CD4-positive, alpha-beta memory T cell (primary cell): ENCODE measurements at regions not wholly inside any gene's neighbourhood (a gene's known extent, or its start where the extent isn't known, plus 50 kb on each side); places are given as distances from the start of the nearest gene placed in this dataset.

Experiments used
- CTCF ChIA-PET: fragments of 350-600 bp; sonication (Branson Sonifier 250); formaldehyde crosslinking; loops from one replicate; lab custom pipeline; 2021; ENCODE audit warnings: inconsistent platforms; ENCODE audit not compliant: partially characterized antibody; lab: Charles Lee
- POLR2A ChIA-PET: fragments of 350-600 bp; sonication (Branson Sonifier 250); formaldehyde crosslinking; loops from one replicate; lab custom pipeline; 2021; ENCODE audit not compliant: partially characterized antibody; lab: Charles Lee
- DNase-seq, 5 donors: peaks; one replicate each; pipeline versions ENCODE4 v3.0.0 to v3.0.0-alpha.2; 2020 to 2022; ENCODE audit warnings: mixed read lengths in 1 of 5
- H3K27ac ChIP-seq: one replicate; pipeline ENCODE4 v1.7.0; 2013; ENCODE audit warnings: low read depth, low read length
- H3K27me3 ChIP-seq: 2 replicates; pipeline ENCODE4 v1.7.0; 2013; ENCODE audit warnings: mild to moderate bottlenecking, low read length, moderate library complexity; ENCODE audit not compliant: insufficient read depth
- H3K36me3 ChIP-seq: 2 replicates; pipeline ENCODE4 v1.7.0; 2013; ENCODE audit warnings: mild to moderate bottlenecking, low read length, moderate library complexity; ENCODE audit not compliant: insufficient read depth
- H3K4me1 ChIP-seq: 2 replicates; pipeline ENCODE4 v1.7.0; 2013; ENCODE audit warnings: mild to moderate bottlenecking, low read length, moderate library complexity; ENCODE audit not compliant: insufficient read depth
- H3K4me3 ChIP-seq, 2 donors: one replicate each; pipeline ENCODE4 v1.7.0; 2013; ENCODE audit warnings: low read length in 2 of 2, mild to moderate bottlenecking in 1 of 2
- H3K9me3 ChIP-seq, 2 donors: one replicate each; pipeline ENCODE4 v1.7.0; 2013; ENCODE audit warnings: low read length in 2 of 2, control low read depth in 1 of 2; ENCODE audit not compliant: control insufficient read depth in 1 of 2
- H3K27ac Mint-ChIP-seq, 7 donors: one replicate each; pipeline ENCODE4 v1.8.0; 2020 to 2021; ENCODE audit warnings: mixed read lengths in 7 of 7, mild to moderate bottlenecking in 6 of 7, inconsistent platforms in 3 of 7, moderate library complexity in 3 of 7
- H3K27me3 Mint-ChIP-seq, 2 donors: one replicate each; pipeline ENCODE4 v1.8.0; 2020 to 2021; ENCODE audit warnings: mixed read lengths in 2 of 2
- H3K36me3 Mint-ChIP-seq, 2 donors: one replicate each; pipeline ENCODE4 v1.8.0; 2020 to 2021; ENCODE audit warnings: mixed read lengths in 2 of 2, inconsistent platforms in 1 of 2, mild to moderate bottlenecking in 1 of 2
- H3K4me1 Mint-ChIP-seq, 4 donors: one replicate each; pipeline ENCODE4 v1.8.0; 2020 to 2021; ENCODE audit warnings: mixed read lengths in 4 of 4, mild to moderate bottlenecking in 1 of 4
- H3K4me3 Mint-ChIP-seq, 8 donors: one replicate each; pipeline ENCODE4 v1.8.0; 2020 to 2021; ENCODE audit warnings: mixed read lengths in 8 of 8, mild to moderate bottlenecking in 7 of 8, moderate library complexity in 6 of 8, inconsistent platforms in 3 of 8
- H3K9me3 Mint-ChIP-seq, 8 donors: one replicate each; pipeline ENCODE4 v1.8.0; 2020 to 2021; ENCODE audit warnings: mixed read lengths in 8 of 8, mild to moderate bottlenecking in 5 of 8, inconsistent platforms in 3 of 8, moderate library complexity in 1 of 8
- intact Hi-C: fragments of 100-400 bp; cut with micrococcal nuclease; formaldehyde crosslinking; loops from one replicate; pipeline ENCODE4 v1.15.1; 2023

DNA sequence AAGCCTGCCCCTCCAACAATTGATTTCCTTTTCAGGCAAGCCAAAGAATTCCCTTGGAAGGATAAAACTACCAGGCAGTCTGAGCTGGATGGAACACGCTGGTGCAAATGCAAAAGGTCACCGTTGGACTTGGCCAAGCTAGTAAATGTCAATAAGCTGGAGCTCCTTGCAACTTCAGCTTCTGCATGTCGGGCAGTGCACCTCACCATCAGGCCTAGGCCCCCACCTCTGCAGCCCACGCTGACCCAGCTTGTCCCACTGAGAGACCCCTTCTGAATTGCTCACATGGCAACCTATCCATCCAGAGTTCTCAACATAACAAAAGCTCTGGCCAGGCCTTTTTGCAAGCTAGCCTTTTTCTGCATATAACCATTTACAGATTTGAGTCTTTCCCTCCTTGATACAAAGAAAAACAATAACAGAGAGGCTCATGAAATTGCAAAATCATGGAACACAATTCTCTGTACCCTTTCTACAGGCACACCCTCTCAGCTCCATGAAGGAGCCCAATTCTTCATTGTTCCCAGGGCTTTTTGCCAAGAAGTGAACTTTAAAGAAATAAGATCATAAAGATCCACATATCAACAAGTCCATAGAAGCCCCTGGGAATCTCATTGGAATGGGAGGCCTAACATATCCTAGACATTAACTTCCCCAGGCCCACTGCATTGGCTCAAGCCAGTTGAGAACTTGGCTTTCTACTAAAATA lies 123.9 kb upstream of the SLIT3 start:
- POLR2A ChIA-PET: no interaction called here
- no peaks in the 10 kb centered on the region for H3K9me3 Mint-ChIP-seq

DNA sequence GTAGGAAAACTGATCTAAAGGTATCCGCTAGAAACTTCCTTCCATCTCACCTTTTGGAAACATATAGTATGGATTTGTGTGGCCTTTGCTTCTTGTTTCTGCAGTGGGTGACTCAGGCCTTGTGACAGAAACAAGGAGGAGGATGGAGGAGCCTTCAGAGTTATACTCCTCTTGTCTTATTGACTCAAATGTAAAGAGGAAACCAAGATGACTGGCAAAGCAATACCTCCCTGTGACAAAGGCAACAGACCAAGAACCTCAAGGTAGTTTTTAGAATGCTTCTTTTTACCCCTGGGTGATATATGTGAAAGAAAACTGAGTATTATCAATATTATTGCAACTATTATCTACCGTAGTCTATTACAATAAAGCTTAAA lies 123.3 kb upstream of the SLIT3 start:
- H3K9me3 Mint-ChIP-seq: no peaks in the 10 kb centered on the region
- CTCF ChIA-PET: interaction anchor here (1.7 kb wide), 1 partner anchor 12 kb away, joined by 3 read pairs; no protein-coding TSS in a partner anchor
- Histone ChIP-seq H3K9me3 (no peaks in the 10 kb centered on the region), H3K27me3 (no peaks in the 10 kb centered on the region), H3K4me1 (no peaks in the 10 kb centered on the region), H3K27ac (no peak overlapping the region), H3K4me3 (no peak overlapping the region), H3K36me3 (no peaks in the 10 kb centered on the region)
- intact Hi-C loops: no loop called here
- H3K36me3 Mint-ChIP-seq: no peaks in the 10 kb centered on the region
- DNase-seq: no peak
- no peak overlapping the region for H3K4me3 Mint-ChIP-seq
- POLR2A ChIA-PET: no interaction called here
- peaks cover 4 to 5% of the 10 kb centered on the region in 2 donors for H3K27me3 Mint-ChIP-seq
- H3K4me1 Mint-ChIP-seq: no peaks in the 10 kb centered on the region
- no peak overlapping the region for H3K27ac Mint-ChIP-seq

More for the DNA sequence above, 123.9 kb upstream of the SLIT3 start:
- intact Hi-C loops: no loop called here
- H3K27ac Mint-ChIP-seq: no peak overlapping the region
- no peaks in the 10 kb centered on the region for H3K27me3 ChIP-seq
- no peaks in the 10 kb centered on the region for H3K36me3 ChIP-seq
- CTCF ChIA-PET: interaction anchor here (1.7 kb wide), 1 partner anchor 13 kb away, joined by 3 read pairs; no protein-coding TSS in a partner anchor
- H3K27ac ChIP-seq: no peak overlapping the region
- H3K4me3 Mint-ChIP-seq: no peak overlapping the region
- DNase-seq: no peak
- no peaks in the 10 kb centered on the region for H3K4me1 ChIP-seq
- H3K4me1 Mint-ChIP-seq: no peaks in the 10 kb centered on the region
- H3K36me3 Mint-ChIP-seq: no peaks in the 10 kb centered on the region
- no peaks in the 10 kb centered on the region for H3K9me3 ChIP-seq
- H3K27me3 Mint-ChIP-seq: peaks cover 4 to 5% of the 10 kb centered on the region in 2 donors
- no peak overlapping the region for H3K4me3 ChIP-seq

DNA sequence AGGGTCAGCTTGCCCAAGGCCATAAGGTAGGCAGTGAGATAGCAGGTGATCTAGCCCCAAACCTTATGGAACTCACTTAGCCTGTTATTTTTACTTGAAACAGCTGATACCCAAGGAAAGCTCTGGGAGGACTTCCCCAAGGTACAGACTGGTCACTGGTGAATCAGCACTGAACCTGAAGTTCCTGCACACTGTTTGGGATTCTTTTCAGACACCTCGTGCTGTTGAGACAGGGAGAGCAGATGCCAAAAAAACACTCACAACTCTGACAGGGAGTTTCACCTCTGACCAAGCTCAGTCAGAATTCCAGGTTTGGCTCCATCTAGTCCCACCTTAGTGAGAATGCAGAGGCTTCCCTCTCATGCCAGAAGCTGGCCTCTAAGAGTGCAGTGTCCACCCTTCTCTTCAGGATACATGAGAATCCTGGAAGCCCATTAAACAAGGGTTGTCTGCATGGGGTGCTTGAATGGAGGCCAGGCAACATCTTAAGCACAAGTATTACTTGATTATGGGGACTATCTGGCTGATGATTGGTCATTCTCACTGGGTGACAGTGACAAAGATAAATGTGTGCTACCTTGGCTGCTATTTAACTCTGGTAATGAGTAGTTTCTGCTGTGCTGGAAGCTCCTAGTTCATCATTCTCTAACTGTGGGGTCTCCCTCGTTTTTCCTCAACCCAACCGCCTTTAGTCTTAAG lies 122.8 kb upstream of the SLIT3 start:
- Mint-ChIP-seq H3K27ac (no peak overlapping the region), H3K36me3 (no peaks in the 10 kb centered on the region), H3K27me3 (peaks cover 4 to 5% of the 10 kb centered on the region in 2 donors), H3K4me3 (no peak overlapping the region), H3K4me1 (no peaks in the 10 kb centered on the region), H3K9me3 (no peaks in the 10 kb centered on the region)
- ChIA-PET POLR2A (no interaction called here), CTCF (no interaction called here)
- intact Hi-C loops: no loop called here
- DNase-seq: no peak
- Histone ChIP-seq H3K36me3 (no peaks in the 10 kb centered on the region), H3K4me1 (no peaks in the 10 kb centered on the region), H3K9me3 (no peaks in the 10 kb centered on the region), H3K27me3 (no peaks in the 10 kb centered on the region), H3K4me3 (no peak overlapping the region), H3K27ac (no peak overlapping the region)

DNA sequence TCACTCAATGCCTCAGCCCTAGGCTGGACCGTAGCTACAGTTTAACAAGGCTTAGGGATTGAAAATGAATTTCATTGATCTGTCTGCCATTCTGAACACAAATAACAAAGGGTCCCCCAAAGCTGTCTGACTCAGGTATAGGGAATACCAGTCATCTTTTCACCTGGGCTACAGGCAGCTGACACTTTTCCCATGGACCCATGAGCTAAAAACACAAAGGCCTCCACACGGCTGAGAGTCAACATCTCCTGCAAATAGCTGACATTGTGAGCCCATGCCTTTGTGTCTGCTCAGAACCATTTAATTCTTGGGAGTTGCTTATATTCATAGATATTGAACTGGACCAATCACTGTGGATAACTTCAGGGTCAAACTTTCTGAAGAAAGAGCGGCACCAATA lies 121.1 kb upstream of the SLIT3 start:
- POLR2A ChIA-PET: no interaction called here
- H3K9me3 Mint-ChIP-seq: peaks cover 0 to 2% (median 0%) of the 10 kb centered on the region in 8 donors

DNA sequence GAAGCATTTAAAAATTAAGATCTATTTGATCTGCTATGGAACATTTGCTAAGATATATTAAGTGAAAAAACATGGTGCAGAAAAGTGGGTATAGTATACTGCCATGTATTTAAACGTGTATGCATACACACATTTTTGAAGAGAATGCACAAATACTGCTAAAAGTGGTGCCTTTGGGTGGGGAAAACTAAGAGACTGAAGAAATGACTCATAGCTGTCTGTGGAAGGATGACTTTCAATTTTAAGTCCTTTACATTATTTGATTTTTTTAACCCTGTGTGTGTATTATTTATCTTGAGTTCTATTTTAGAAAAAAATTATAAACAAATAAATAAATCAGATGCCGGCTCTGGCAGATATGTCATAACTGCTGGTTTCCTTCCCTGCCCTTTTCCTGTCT lies 120.7 kb upstream of the SLIT3 start:
- peaks cover 0 to 2% (median 0%) of the 10 kb centered on the region in 8 donors for H3K9me3 Mint-ChIP-seq
- Histone ChIP-seq H3K4me1 (no peaks in the 10 kb centered on the region), H3K4me3 (no peak overlapping the region), H3K9me3 (no peaks in the 10 kb centered on the region), H3K36me3 (no peaks in the 10 kb centered on the region), H3K27ac (no peak overlapping the region), H3K27me3 (no peaks in the 10 kb centered on the region)
- ChIA-PET CTCF (no interaction called here), POLR2A (no interaction called here)
- DNase-seq: no peak
- H3K27ac Mint-ChIP-seq: no peak overlapping the region
- H3K27me3 Mint-ChIP-seq: peaks cover 4 to 5% of the 10 kb centered on the region in 2 donors
- no peaks in the 10 kb centered on the region for H3K4me1 Mint-ChIP-seq
- no peak overlapping the region for H3K4me3 Mint-ChIP-seq
- H3K36me3 Mint-ChIP-seq: no peaks in the 10 kb centered on the region
- intact Hi-C loops: no loop called here

More for the DNA sequence above, 121.1 kb upstream of the SLIT3 start:
- H3K27me3 Mint-ChIP-seq: peaks cover 4 to 5% of the 10 kb centered on the region in 2 donors
- DNase-seq: no peak
- H3K4me1 ChIP-seq: no peaks in the 10 kb centered on the region
- intact Hi-C loops: no loop called here
- CTCF ChIA-PET: no interaction called here
- H3K4me3 ChIP-seq: no peak overlapping the region
- H3K27me3 ChIP-seq: no peaks in the 10 kb centered on the region
- no peak overlapping the region for H3K27ac Mint-ChIP-seq
- H3K36me3 Mint-ChIP-seq: no peaks in the 10 kb centered on the region
- H3K9me3 ChIP-seq: no peaks in the 10 kb centered on the region
- no peaks in the 10 kb centered on the region for H3K4me1 Mint-ChIP-seq
- no peak overlapping the region for H3K4me3 Mint-ChIP-seq
- H3K27ac ChIP-seq: no peak overlapping the region
- no peaks in the 10 kb centered on the region for H3K36me3 ChIP-seq

DNA sequence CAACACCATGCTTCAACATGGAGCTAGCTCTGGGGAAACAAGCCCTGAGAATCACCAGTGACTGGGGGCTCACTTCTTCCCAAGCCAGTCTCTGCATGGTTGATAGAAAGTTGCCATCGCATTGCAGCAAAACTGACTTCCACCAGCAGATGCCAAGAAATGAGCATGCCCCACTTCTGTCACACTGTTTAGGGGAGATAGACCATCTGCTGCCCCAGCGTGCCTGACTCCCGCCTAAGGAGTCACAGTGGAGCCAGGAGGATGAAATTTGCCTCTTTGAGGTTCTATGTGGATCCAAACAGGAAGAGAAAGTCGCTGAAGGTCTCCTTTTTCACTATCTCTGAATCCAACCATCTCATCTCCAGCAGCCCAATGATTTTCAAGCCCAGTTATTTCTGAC lies 116.7 kb upstream of the SLIT3 start:
- no peak for DNase-seq
- H3K27ac ChIP-seq: no peak overlapping the region

DNA sequence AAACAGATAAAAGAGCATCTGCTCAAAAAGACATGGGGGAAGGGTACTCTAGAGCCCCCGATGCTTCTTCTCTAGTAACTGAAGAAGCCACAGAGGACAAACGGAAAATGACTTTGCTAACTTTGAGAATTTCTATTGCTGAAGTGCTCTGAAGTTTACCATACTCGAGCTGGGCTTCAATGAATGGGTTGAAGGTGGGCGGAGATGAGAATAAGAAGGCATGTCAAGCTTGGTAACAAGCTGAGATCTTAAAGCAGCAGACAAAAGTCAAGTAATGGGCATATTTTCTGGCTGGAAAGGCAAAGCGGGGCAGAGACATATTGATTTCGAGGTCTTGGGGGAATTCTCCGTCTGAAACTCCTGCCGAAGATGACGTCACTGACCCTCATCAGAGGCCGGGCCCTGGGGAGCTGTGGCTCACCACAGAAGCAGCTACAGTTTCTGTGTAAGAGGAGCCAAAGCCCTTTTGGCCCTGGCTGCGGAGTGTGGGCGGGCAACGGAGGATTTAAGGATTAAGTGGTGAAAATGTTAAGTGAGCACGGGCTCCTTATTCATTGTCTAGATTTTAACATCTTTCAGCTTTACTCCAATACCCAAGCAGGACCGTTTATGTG lies 115.8 kb upstream of the SLIT3 start:
- intact Hi-C loops: no loop called here
- no peak overlapping the region for H3K4me3 ChIP-seq

More for the DNA sequence above, 116.7 kb upstream of the SLIT3 start:
- Histone ChIP-seq H3K4me3 (no peak overlapping the region), H3K36me3 (no peaks in the 10 kb centered on the region), H3K4me1 (no peaks in the 10 kb centered on the region), H3K9me3 (no peaks in the 10 kb centered on the region), H3K27me3 (no peaks in the 10 kb centered on the region)
- Mint-ChIP-seq H3K9me3 (peaks cover 0 to 2% (median 0%) of the 10 kb centered on the region in 8 donors), H3K4me1 (no peaks in the 10 kb centered on the region), H3K27ac (no peak overlapping the region), H3K36me3 (no peaks in the 10 kb centered on the region), H3K27me3 (peaks cover 8 to 9% of the 10 kb centered on the region in 2 donors), H3K4me3 (no peak overlapping the region)
- intact Hi-C loops: no loop called here
- ChIA-PET POLR2A (no interaction called here), CTCF (no interaction called here)

More for the DNA sequence above, 115.8 kb upstream of the SLIT3 start:
- H3K36me3 Mint-ChIP-seq: no peaks in the 10 kb centered on the region
- DNase-seq: no peak
- CTCF ChIA-PET: no interaction called here
- H3K4me1 Mint-ChIP-seq: no peaks in the 10 kb centered on the region
- Histone ChIP-seq H3K36me3 (no peaks in the 10 kb centered on the region), H3K27ac (no peak overlapping the region), H3K9me3 (no peaks in the 10 kb centered on the region), H3K27me3 (no peaks in the 10 kb centered on the region), H3K4me1 (no peaks in the 10 kb centered on the region)
- no peak overlapping the region for H3K27ac Mint-ChIP-seq
- no peak overlapping the region for H3K4me3 Mint-ChIP-seq
- POLR2A ChIA-PET: no interaction called here
- H3K27me3 Mint-ChIP-seq: peaks cover 8 to 9% of the 10 kb centered on the region in 2 donors
- H3K9me3 Mint-ChIP-seq: peaks cover 0 to 2% (median 0%) of the 10 kb centered on the region in 8 donors
